Muscle layer of colon (tissue), 2 donors: ENCODE measurements at regions not wholly inside any gene's neighbourhood (a gene's known extent, or its start where the extent isn't known, plus 50 kb on each side); places are given as distances from the start of the nearest gene placed in this dataset.
"Not testable (repeated sequence)": the region's sequence is repeated elsewhere in the genome, so short reads cannot be mapped to it uniquely, and the experiment has no call there.

Experiments used
- H3K27ac ChIP-seq: one replicate; pipeline ENCODE4 v1.7.0; 2013; ENCODE audit warnings: low read depth, mild to moderate bottlenecking, low read length, moderate library complexity
- H3K27me3 ChIP-seq, 2 donors: one replicate each; pipeline ENCODE4 v1.7.0; 2013; ENCODE audit warnings: low read length in 2 of 2, mild to moderate bottlenecking in 2 of 2; ENCODE audit not compliant: insufficient read depth in 2 of 2, control insufficient read depth in 1 of 2
- H3K36me3 ChIP-seq: one replicate; pipeline ENCODE4 v1.7.0; 2013; ENCODE audit warnings: mild to moderate bottlenecking, low read length; ENCODE audit not compliant: insufficient read depth
- H3K4me1 ChIP-seq: one replicate; pipeline ENCODE4 v1.7.0; 2013; ENCODE audit warnings: mild to moderate bottlenecking, low read length; ENCODE audit not compliant: insufficient read depth
- H3K4me3 ChIP-seq, 2 donors: one replicate each; pipeline ENCODE4 v1.7.0; 2013; ENCODE audit warnings: low read length in 2 of 2, low read depth in 1 of 2, mild to moderate bottlenecking in 1 of 2, moderate library complexity in 1 of 2
- H3K9ac ChIP-seq: one replicate; pipeline ENCODE4 v1.7.0; 2013; ENCODE audit warnings: low read length
- H3K9me3 ChIP-seq: one replicate; pipeline ENCODE4 v1.7.0; 2013; ENCODE audit warnings: mild to moderate bottlenecking, low read length
- donor health status: abdominal sarcoma.
- donor health status: Adenocarcinoma of cecum.

GRCh38 chr5:91302305-91302704 is 80.8 kb downstream of the ARRDC3 start:
- Histone ChIP-seq H3K27ac (no peak overlapping the region), H3K4me1 (peaks cover 3% of the 10 kb centered on the region), H3K9ac (no peak overlapping the region)

GRCh38 chr5:91301106-91301846 is 81.8 kb downstream of the ARRDC3 start:
- H3K27ac ChIP-seq, result no peak overlapping the region
- no peaks in the 10 kb centered on the region for H3K27me3 ChIP-seq
- no peaks in the 10 kb centered on the region for H3K9me3 ChIP-seq
- peaks cover 2% of the 10 kb centered on the region for H3K4me1 ChIP-seq
- no peak overlapping the region for H3K4me3 ChIP-seq
- no peak overlapping the region for H3K9ac ChIP-seq
- no peaks in the 10 kb centered on the region for H3K36me3 ChIP-seq

More at GRCh38 chr5:91302305-91302704, 80.8 kb downstream of the ARRDC3 start:
- Histone ChIP-seq H3K27me3 (no peaks in the 10 kb centered on the region), H3K9me3 (no peaks in the 10 kb centered on the region), H3K36me3 (no peaks in the 10 kb centered on the region), H3K4me3 (no peak overlapping the region)

DNA sequence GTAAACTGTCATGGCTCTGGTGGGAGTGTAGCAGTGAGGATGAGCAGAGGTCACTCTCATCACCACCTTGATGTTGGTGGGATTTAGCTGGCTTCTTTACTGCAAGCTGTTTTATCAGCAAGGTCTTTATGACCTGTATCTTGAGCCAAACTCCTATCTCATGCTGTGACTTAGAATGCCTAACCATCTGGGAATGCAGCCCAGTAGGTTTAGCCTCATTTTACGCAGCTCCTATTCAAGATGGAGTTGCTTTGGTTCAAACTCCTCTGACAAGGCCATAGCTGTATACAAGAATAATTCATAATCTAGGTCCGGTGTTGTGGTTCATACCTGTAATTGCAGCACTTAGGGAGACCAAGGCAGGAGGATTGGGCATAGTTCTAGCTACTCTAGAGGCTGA is 85.1 kb downstream of the ARRDC3 start:
- H3K4me1 ChIP-seq, result no peaks in the 10 kb centered on the region
- H3K27me3 ChIP-seq, result no peaks in the 10 kb centered on the region
- no peaks in the 10 kb centered on the region for H3K36me3 ChIP-seq
- H3K4me3 ChIP-seq, result no peak overlapping the region
- H3K9ac ChIP-seq, result no peak overlapping the region
- H3K9me3 ChIP-seq, result no peaks in the 10 kb centered on the region
- H3K27ac ChIP-seq, result no peak overlapping the region

DNA sequence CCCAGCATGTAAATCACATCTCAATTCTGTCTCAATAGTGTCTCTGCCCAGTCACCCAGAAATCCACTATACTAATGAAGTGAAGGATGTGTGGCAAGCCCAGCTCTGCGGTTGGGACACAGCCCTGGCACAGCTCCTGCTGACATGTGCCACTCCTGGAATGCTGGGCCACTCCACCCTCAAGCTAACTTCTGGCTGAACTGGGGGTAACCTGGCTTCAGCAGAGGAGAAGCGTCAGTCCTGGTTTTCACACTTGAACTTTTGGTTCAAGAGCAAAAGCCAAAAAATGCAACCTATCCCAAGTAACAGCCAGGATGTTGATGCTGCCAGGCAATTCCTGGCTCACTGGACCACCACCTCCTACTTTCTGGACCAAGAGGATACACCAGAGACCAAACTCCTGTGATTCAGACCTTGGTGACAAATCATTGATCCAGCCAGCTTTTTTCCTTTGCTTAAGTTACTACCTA is 86.4 kb downstream of the ARRDC3 start:
- H3K9me3 ChIP-seq, result no peaks in the 10 kb centered on the region
- H3K9ac ChIP-seq, result no peak overlapping the region
- no peaks in the 10 kb centered on the region for H3K4me1 ChIP-seq
- H3K27me3 ChIP-seq, result no peaks in the 10 kb centered on the region
- H3K4me3 ChIP-seq, result no peak overlapping the region
- H3K36me3 ChIP-seq, result no peaks in the 10 kb centered on the region
- H3K27ac ChIP-seq, result no peak overlapping the region

DNA sequence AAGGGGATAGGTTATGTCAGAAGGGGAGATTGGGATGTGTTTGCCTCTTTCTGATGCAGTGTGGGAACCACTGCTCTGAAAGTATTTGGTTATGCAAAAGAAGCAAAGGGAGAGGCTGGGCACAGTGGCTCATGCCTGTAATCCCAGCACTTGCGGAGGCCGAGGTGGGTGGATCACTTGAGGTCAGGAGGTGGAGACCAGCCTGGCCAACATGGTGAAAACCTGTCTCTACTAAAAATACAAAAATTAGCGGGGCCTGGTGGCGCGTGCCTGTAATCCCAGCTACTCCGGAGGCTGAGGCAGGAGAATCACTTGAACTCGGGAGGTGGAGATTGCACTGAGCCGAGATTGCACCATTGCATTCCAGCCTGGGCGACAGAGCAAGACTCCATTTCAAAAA is 87.0 kb downstream of the ARRDC3 start:
- not testable (repeated sequence) for H3K4me1 ChIP-seq, H3K4me3 ChIP-seq, H3K27me3 ChIP-seq, H3K9ac ChIP-seq, H3K27ac ChIP-seq, H3K36me3 ChIP-seq, H3K9me3 ChIP-seq

DNA sequence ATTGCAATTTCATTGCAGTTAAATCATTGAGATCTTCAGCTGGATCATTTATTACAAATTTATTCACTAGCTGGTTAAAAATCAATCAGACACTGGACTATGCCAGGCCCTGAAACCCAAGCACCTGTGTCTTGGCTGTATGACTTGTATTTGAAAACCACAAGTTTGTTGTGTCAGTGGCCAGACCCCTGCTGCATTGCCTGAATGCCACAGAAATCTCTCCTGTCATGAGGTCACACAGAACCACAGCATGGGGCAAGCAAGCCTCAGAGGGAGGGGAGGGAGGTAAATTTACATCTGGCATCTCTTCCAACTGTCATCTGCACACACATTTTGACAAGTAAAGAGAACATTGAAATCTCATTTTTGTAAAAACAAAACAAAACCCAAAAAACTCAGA is 90.0 kb downstream of the ARRDC3 start:
- no peak overlapping the region for H3K4me3 ChIP-seq
- no peaks in the 10 kb centered on the region for H3K36me3 ChIP-seq
- no peaks in the 10 kb centered on the region for H3K9me3 ChIP-seq
- no peaks in the 10 kb centered on the region for H3K27me3 ChIP-seq
- peaks cover 19% of the 10 kb centered on the region for H3K4me1 ChIP-seq
- H3K27ac ChIP-seq, result no peak overlapping the region
- H3K9ac ChIP-seq, result no peak overlapping the region

GRCh38 chr5:91291628-91292569 is 91.2 kb downstream of the ARRDC3 start:
- no peak overlapping the region for H3K4me3 ChIP-seq
- H3K36me3 ChIP-seq, result no peaks in the 10 kb centered on the region
- H3K27ac ChIP-seq, result no peak overlapping the region
- no peaks in the 10 kb centered on the region for H3K9me3 ChIP-seq
- H3K27me3 ChIP-seq, result no peaks in the 10 kb centered on the region
- peaks cover 22% of the 10 kb centered on the region for H3K4me1 ChIP-seq
- H3K9ac ChIP-seq, result no peak overlapping the region

GRCh38 chr5:91288118-91288916 is 94.8 kb downstream of the ARRDC3 start:
- H3K9ac ChIP-seq, result no peak overlapping the region
- H3K9me3 ChIP-seq, result no peaks in the 10 kb centered on the region
- peaks cover 32% of the 10 kb centered on the region for H3K4me1 ChIP-seq
- no peaks in the 10 kb centered on the region for H3K36me3 ChIP-seq
- no peak overlapping the region for H3K4me3 ChIP-seq
- no peaks in the 10 kb centered on the region for H3K27me3 ChIP-seq
- H3K27ac ChIP-seq, result peak overlapping the region; percentile 70

DNA sequence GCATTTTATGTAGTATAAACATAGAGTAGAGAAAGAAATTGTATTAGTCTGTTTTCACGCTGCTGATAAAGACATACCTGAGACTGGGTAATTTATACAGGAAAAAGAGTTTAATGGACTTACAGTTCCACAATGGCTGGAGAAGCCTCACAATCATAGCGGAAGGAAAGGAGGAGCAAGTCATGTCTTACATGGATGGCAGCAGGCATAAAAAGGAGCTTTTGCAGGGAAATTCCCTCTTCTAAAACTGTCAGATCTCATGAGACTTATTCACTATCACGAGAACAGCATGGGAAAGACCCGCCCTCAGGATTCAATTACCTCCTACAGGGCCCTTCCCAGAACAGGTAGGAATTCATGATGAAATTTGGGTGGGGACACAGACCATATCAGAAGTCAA is 98.1 kb downstream of the ARRDC3 start:
- not testable (repeated sequence) for H3K27ac ChIP-seq, H3K9ac ChIP-seq, H3K9me3 ChIP-seq, H3K36me3 ChIP-seq, H3K27me3 ChIP-seq, H3K4me3 ChIP-seq
- peaks cover 41% of the 10 kb centered on the region for H3K4me1 ChIP-seq

- Histone ChIP-seq H3K27me3 (no peaks in the 10 kb centered on the region), H3K9ac (no peak overlapping the region), H3K4me1 (peaks cover 30% of the 10 kb centered on the region), H3K27ac (no peak overlapping the region), H3K36me3 (no peaks in the 10 kb centered on the region), H3K4me3 (no peak overlapping the region), H3K9me3 (no peaks in the 10 kb centered on the region)
Observed at GRCh38 chr5:91283899-91284298, 99.2 kb downstream of the ARRDC3 start.

DNA sequence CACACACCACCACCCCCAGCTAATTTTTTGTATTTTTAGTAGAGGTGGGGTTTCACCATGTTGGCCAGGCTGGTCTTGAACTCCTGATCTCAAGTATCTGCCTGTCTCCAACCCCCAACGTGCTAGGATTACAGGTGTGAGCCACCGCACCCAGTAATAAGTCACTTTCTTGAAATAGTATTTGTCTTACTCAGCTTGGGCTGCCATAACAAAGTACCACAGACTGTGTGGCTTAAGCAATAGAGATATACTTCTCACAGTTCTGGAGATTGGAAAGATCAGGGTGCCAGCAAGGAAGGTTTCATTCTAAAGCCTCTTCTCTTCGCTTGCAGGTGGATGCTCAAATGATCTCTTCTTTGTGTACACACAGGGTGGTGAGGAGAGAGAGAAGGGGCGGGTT is 99.8 kb downstream of the ARRDC3 start:
- peaks cover 25% of the 10 kb centered on the region for H3K4me1 ChIP-seq
- H3K4me3 ChIP-seq, result no peak overlapping the region
- no peak overlapping the region for H3K9ac ChIP-seq
- no peaks in the 10 kb centered on the region for H3K36me3 ChIP-seq
- H3K27ac ChIP-seq, result no peak overlapping the region
- no peaks in the 10 kb centered on the region for H3K9me3 ChIP-seq
- H3K27me3 ChIP-seq, result no peaks in the 10 kb centered on the region
